IMR-90 (cell line): ENCODE measurements at regions not wholly inside any gene's neighbourhood (a gene's known extent, or its start where the extent isn't known, plus 50 kb on each side); places are given as distances from the start of the nearest gene placed in this dataset.

Experiments used
- ATAC-seq: fragments of 200-7000 bp; cut with Tn5 transposase; 2 replicates; pipeline ENCODE4 v1.9.1; 2020; ENCODE audit warnings: low read depth, mild to moderate bottlenecking, moderate library complexity
- BruUV-seq: library from RNA; stranded (reverse); fragments of 400-500 nt; replicated peaks from 2 replicates; lab custom pipeline; 2021; lab: Mats Ljungman, UMichigan
- CTCF ChIA-PET: fragments of 300-600 bp; formaldehyde crosslinking; extraction: SDS; loops from one replicate; lab custom pipeline; 2021; ENCODE audit warnings: antibody characterized with exemption; lab: Yijun Ruan, JAX
- POLR2A ChIA-PET: fragments of 300-600 bp; sonication (Branson Sonifier 250); formaldehyde crosslinking; loops from one replicate; lab custom pipeline; 2022; ENCODE audit warnings: antibody characterized with exemption; ENCODE audit not compliant: unreplicated experiment; lab: Charles Lee
- DNase-seq: peaks from one replicate; pipeline ENCODE4 v3.0.0; 2013
- H2AFZ ChIP-seq: replicated peaks from 2 replicates; pipeline ENCODE3; 2013; ENCODE audit warnings: low read length, mild to moderate bottlenecking; ENCODE audit not compliant: poor library complexity
- H2AK5ac ChIP-seq: 2 replicates; pipeline ENCODE4 v1.6.1; 2013; ENCODE audit warnings: low read depth, low read length, inconsistent platforms
- H2AK9ac ChIP-seq: replicated peaks from 2 replicates; pipeline ENCODE3; 2013; ENCODE audit warnings: mild to moderate bottlenecking, low read depth, low read length, moderate library complexity; ENCODE audit not compliant: poor library complexity
- H2BK120ac ChIP-seq: 2 replicates; pipeline ENCODE4 v1.6.1; 2013; ENCODE audit warnings: low read depth, low read length, inconsistent platforms
- H2BK15ac ChIP-seq: 3 replicates; pipeline ENCODE4 v1.6.1; 2013; ENCODE audit warnings: low read depth, low read length, inconsistent platforms
- H2BK20ac ChIP-seq: 2 replicates; pipeline ENCODE4 v1.6.1; 2013; ENCODE audit warnings: low read depth, mild to moderate bottlenecking, inconsistent platforms, low read length, moderate library complexity
- H2BK5ac ChIP-seq: 2 replicates; pipeline ENCODE4 v1.6.1; 2013; ENCODE audit warnings: mild to moderate bottlenecking, low read depth, low read length, inconsistent platforms; ENCODE audit not compliant: poor library complexity, severe bottlenecking
- H3K14ac ChIP-seq: replicated peaks from 2 replicates; pipeline ENCODE4 v1.6.1; 2013; ENCODE audit warnings: low read depth, low read length, inconsistent platforms
- H3K18ac ChIP-seq: 2 replicates; pipeline ENCODE4 v1.6.1; 2013; ENCODE audit warnings: low read depth, low read length, control low read depth
- H3K23ac ChIP-seq: 2 replicates; pipeline ENCODE4 v1.6.1; 2013; ENCODE audit warnings: low read depth, low read length, inconsistent platforms
- H3K27ac ChIP-seq: 2 replicates; pipeline ENCODE4 v1.5.1; 2013; ENCODE audit warnings: mild to moderate bottlenecking, control low read depth, low read length; ENCODE audit not compliant: insufficient read depth
- H3K27me3 ChIP-seq: 2 replicates; pipeline ENCODE4 v1.6.1; 2013; ENCODE audit warnings: low read length; ENCODE audit not compliant: control insufficient read depth, insufficient read depth
- H3K36me3 ChIP-seq: 2 replicates; pipeline ENCODE4 v1.6.1; 2013; ENCODE audit warnings: low read length, mixed read lengths; ENCODE audit not compliant: control insufficient read depth, insufficient read depth
- H3K4ac ChIP-seq: 2 replicates; pipeline ENCODE4 v1.6.1; 2013; ENCODE audit warnings: low read depth, low read length, inconsistent platforms
- H3K4me1 ChIP-seq: 2 replicates; pipeline ENCODE4 v1.6.1; 2013; ENCODE audit warnings: low read length, mixed read lengths; ENCODE audit not compliant: control insufficient read depth, insufficient read depth
- H3K4me2 ChIP-seq: 2 replicates; pipeline ENCODE4 v1.6.1; 2013; ENCODE audit warnings: low read depth, mild to moderate bottlenecking, control low read depth, low read length, moderate library complexity
- H3K4me3 ChIP-seq: 2 replicates; pipeline ENCODE4 v1.5.1; 2013; ENCODE audit warnings: low read depth, mild to moderate bottlenecking, control low read depth, low read length, moderate library complexity; ENCODE audit not compliant: insufficient read depth
- H3K56ac ChIP-seq: 2 replicates; pipeline ENCODE4 v1.6.1; 2013; ENCODE audit warnings: low read length, inconsistent platforms; ENCODE audit not compliant: insufficient read depth; ENCODE audit errors: extremely low read depth
- H3K79me1 ChIP-seq, 2 experiments: 2 replicates each; pipeline ENCODE4 v1.6.1; 2013; ENCODE audit warnings: low read length in 2 of 2, inconsistent platforms in 1 of 2, low read depth in 1 of 2
- H3K9ac ChIP-seq: 2 replicates; pipeline ENCODE4 v1.6.1; 2013; ENCODE audit warnings: low read depth, low read length, control low read depth
- H3K9me1 ChIP-seq: 2 replicates; pipeline ENCODE4 v1.6.1; 2013; ENCODE audit warnings: low read length, inconsistent platforms; ENCODE audit not compliant: insufficient read depth
- H3K9me3 ChIP-seq: 2 replicates; pipeline ENCODE4 v1.6.1; 2013; ENCODE audit warnings: low read length; ENCODE audit not compliant: control insufficient read depth, insufficient read depth
- H4K20me1 ChIP-seq: 2 replicates; pipeline ENCODE4 v1.6.1; 2013; ENCODE audit warnings: low read length, inconsistent platforms; ENCODE audit not compliant: insufficient read depth
- H4K5ac ChIP-seq: 2 replicates; pipeline ENCODE4 v1.6.1; 2013; ENCODE audit warnings: mild to moderate bottlenecking, low read depth, low read length, control low read depth
- H4K8ac ChIP-seq, 2 experiments: 2 replicates each; pipeline ENCODE4 v1.6.1; 2013; ENCODE audit warnings: low read depth in 2 of 2, low read length in 2 of 2, control low read depth in 1 of 2, inconsistent platforms in 1 of 2
- H4K91ac ChIP-seq: 2 replicates; pipeline ENCODE4 v1.6.1; 2013; ENCODE audit warnings: low read depth, low read length, inconsistent platforms; ENCODE audit not compliant: insufficient read depth
- BHLHE40 ChIP-seq: fragments of 150-350 bp; IDR thresholded peaks from 2 replicates; pipeline ENCODE4 v1.6.1; 2016; ENCODE audit warnings: mild to moderate bottlenecking, low read depth, low read length
- CEBPB ChIP-seq: IDR thresholded peaks from 2 replicates; pipeline ENCODE4 v1.6.1; 2012; ENCODE audit warnings: low read depth, low read length, improper control_type of control experiment
- CHD1 ChIP-seq: IDR thresholded peaks from 2 replicates; pipeline ENCODE4 v1.6.1; 2012; ENCODE audit warnings: low read depth, low read length, improper control_type of control experiment
- FOS ChIP-seq: fragments of 150-350 bp; IDR thresholded peaks from 2 replicates; pipeline ENCODE4 v1.6.1; 2016; ENCODE audit warnings: low read depth, low read length
- MAFK ChIP-seq: IDR thresholded peaks from 2 replicates; pipeline ENCODE4 v1.6.1; 2012; ENCODE audit warnings: low read depth, low read length, improper control_type of control experiment
- MAZ ChIP-seq: IDR thresholded peaks from 2 replicates; pipeline ENCODE4 v1.6.1; 2012; ENCODE audit warnings: low read depth, mild to moderate bottlenecking, low read length, improper control_type of control experiment, moderate library complexity, borderline replicate concordance
- MXI1 ChIP-seq: IDR thresholded peaks from 2 replicates; pipeline ENCODE4 v1.6.1; 2012; ENCODE audit warnings: low read depth, mild to moderate bottlenecking, low read length, moderate library complexity, borderline replicate concordance
- NFE2L2 ChIP-seq: fragments of 150-350 bp; IDR thresholded peaks from 2 replicates; pipeline ENCODE4 v1.6.1; 2016; ENCODE audit warnings: low read depth, mild to moderate bottlenecking, low read length
- POLR2A ChIP-seq: IDR thresholded peaks from 2 replicates; pipeline ENCODE4 v1.6.1; 2012; ENCODE audit warnings: mild to moderate bottlenecking, low read depth, low read length
- RAD21 ChIP-seq: IDR thresholded peaks from 2 replicates; pipeline ENCODE4 v1.6.1; 2012; ENCODE audit warnings: low read length, improper control_type of control experiment
- RCOR1 ChIP-seq: IDR thresholded peaks from 2 replicates; pipeline ENCODE4 v1.6.1; 2012; ENCODE audit warnings: mild to moderate bottlenecking, low read length, improper control_type of control experiment; ENCODE audit not compliant: insufficient replicate concordance
- RFX5 ChIP-seq: IDR thresholded peaks from 2 replicates; pipeline ENCODE4 v1.8.0; 2012; ENCODE audit warnings: low read depth, mild to moderate bottlenecking, low read length, moderate library complexity
- SMC3 ChIP-seq: fragments of 150-350 bp; IDR thresholded peaks from 2 replicates; pipeline ENCODE4 v1.6.1; 2016; ENCODE audit warnings: low read depth, mild to moderate bottlenecking, antibody characterized with exemption, low read length, moderate library complexity
- WGBS, 2 experiments: methylation state at CpG; one replicate each; pipeline versions ENCODE4 v1.1.5 to v1.1.7; 2013; ENCODE audit warnings: missing lambda C conversion rate in 2 of 2; ENCODE audit not compliant: insufficient read length in 1 of 2; ENCODE audit errors: extremely low coverage in 2 of 2; 5-methylcytosine and 5-hydroxymethylcytosine counted together
- dilution Hi-C: fragments of 300-500 bp; cut with HindIII; formaldehyde crosslinking; loops from one replicate; pipeline ENCODE4 v1.14.3; 2018; ENCODE audit warnings: low sequenced_read_pairs; ENCODE audit not compliant: unreplicated experiment
- in situ Hi-C: fragments of 300-500 bp; cut with MboI; formaldehyde crosslinking; loops from 3 replicates; pipeline ENCODE4 v1.14.3; 2019; ENCODE audit warnings: low sequenced_read_pairs, inconsistent platforms, mixed read lengths
- intact Hi-C: fragments of 100-400 bp; cut with micrococcal nuclease; formaldehyde crosslinking; loops from 2 replicates; pipeline ENCODE4 v1.10.0; 2022
- TF ChIP-seq, protein P1 (sequence below): fragments of 150-350 bp; IDR thresholded peaks from 2 replicates; pipeline ENCODE4 v1.6.1; 2017; ENCODE audit warnings: mild to moderate bottlenecking, antibody characterized with exemption, low read length, low read depth
- TF ChIP-seq, protein P2 (sequence below): conservative IDR thresholded peaks from 2 replicates; pipeline ENCODE4 v1.5.1; 2012; ENCODE audit warnings: mild to moderate bottlenecking, low read depth, low read length, improper control_type of control experiment
- TF ChIP-seq, protein P3 (sequence below): fragments of 150-350 bp; IDR thresholded peaks from 2 replicates; pipeline ENCODE4 v1.6.1; 2016; ENCODE audit warnings: low read depth, mild to moderate bottlenecking, low read length, moderate library complexity, borderline replicate concordance

DNA sequence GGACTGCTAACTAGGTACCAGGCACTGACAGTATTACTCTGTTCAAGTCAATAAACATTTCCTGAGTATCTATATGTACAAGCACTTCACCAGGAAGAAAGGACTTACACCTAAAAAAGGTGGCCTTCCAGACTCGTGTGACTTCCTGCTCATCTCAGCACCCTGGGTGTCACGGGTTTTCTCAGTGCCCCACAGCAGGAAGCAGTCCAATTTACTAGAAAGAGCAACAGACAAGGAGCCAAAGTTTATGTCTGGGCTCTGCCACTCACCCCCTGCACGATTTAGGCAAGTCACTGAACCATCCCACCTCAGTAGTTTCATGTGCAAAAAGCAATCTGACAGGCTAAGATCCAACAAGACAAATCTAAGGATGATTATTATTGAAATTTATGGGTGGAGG, 92.4 kb downstream of the TMEM215 start:
- H4K8ac ChIP-seq: no peak overlapping the region
- H3K18ac ChIP-seq: no peak overlapping the region
- in situ Hi-C loops: no loop called here
- H3K4me3 ChIP-seq: no peak overlapping the region
- H2AK9ac ChIP-seq: no peak overlapping the region
- no peaks in the 10 kb centered on the region for H3K4me1 ChIP-seq
- no peak overlapping the region for H2BK5ac ChIP-seq
- TF ChIP-seq BHLHE40 (no peak), RFX5 (no peak), CHD1 (no peak), MAFK (no peak), RAD21 (no peak), SMC3 (no peak), MXI1 (no peak), FOS (no peak), RCOR1 (no peak), MAZ (no peak), NFE2L2 (no peak), POLR2A (no peak), CEBPB (no peak)
- TF ChIP-seq, protein P1, sequence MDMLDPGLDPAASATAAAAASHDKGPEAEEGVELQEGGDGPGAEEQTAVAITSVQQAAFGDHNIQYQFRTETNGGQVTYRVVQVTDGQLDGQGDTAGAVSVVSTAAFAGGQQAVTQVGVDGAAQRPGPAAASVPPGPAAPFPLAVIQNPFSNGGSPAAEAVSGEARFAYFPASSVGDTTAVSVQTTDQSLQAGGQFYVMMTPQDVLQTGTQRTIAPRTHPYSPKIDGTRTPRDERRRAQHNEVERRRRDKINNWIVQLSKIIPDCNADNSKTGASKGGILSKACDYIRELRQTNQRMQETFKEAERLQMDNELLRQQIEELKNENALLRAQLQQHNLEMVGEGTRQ: no peak
- TF ChIP-seq, protein P2, sequence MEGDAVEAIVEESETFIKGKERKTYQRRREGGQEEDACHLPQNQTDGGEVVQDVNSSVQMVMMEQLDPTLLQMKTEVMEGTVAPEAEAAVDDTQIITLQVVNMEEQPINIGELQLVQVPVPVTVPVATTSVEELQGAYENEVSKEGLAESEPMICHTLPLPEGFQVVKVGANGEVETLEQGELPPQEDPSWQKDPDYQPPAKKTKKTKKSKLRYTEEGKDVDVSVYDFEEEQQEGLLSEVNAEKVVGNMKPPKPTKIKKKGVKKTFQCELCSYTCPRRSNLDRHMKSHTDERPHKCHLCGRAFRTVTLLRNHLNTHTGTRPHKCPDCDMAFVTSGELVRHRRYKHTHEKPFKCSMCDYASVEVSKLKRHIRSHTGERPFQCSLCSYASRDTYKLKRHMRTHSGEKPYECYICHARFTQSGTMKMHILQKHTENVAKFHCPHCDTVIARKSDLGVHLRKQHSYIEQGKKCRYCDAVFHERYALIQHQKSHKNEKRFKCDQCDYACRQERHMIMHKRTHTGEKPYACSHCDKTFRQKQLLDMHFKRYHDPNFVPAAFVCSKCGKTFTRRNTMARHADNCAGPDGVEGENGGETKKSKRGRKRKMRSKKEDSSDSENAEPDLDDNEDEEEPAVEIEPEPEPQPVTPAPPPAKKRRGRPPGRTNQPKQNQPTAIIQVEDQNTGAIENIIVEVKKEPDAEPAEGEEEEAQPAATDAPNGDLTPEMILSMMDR: no peak
- TF ChIP-seq, protein P3, sequence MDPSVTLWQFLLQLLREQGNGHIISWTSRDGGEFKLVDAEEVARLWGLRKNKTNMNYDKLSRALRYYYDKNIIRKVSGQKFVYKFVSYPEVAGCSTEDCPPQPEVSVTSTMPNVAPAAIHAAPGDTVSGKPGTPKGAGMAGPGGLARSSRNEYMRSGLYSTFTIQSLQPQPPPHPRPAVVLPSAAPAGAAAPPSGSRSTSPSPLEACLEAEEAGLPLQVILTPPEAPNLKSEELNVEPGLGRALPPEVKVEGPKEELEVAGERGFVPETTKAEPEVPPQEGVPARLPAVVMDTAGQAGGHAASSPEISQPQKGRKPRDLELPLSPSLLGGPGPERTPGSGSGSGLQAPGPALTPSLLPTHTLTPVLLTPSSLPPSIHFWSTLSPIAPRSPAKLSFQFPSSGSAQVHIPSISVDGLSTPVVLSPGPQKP: no peak
- intact Hi-C loops: no loop called here
- WGBS, 2 experiments: 18% methylated on average over 2 of the region's 3 CpGs; no CpG with 5 or more reads in 1 of the 2 experiments
- H3K36me3 ChIP-seq: no peaks in the 10 kb centered on the region
- H2BK120ac ChIP-seq: no peak overlapping the region
- H3K14ac ChIP-seq: no peak overlapping the region
- no peak overlapping the region for H3K27ac ChIP-seq
- no peaks in the 10 kb centered on the region for H3K79me1 ChIP-seq
- no peaks in the 10 kb centered on the region for H3K9me1 ChIP-seq
- no peak overlapping the region for H3K4ac ChIP-seq
- H2BK20ac ChIP-seq: no peak overlapping the region
- dilution Hi-C loops: no loop called here
- no peak overlapping the region for H3K4me2 ChIP-seq
- H3K9ac ChIP-seq: no peak overlapping the region
- no peaks in the 10 kb centered on the region for H4K20me1 ChIP-seq
- DNase-seq: no peak
- H3K27me3 ChIP-seq: no peaks in the 10 kb centered on the region
- peak overlapping the region; percentile 23 for H2AFZ ChIP-seq
- no peak for ATAC-seq
- no peak overlapping the region for H3K23ac ChIP-seq
- no peak overlapping the region for H2AK5ac ChIP-seq
- H4K91ac ChIP-seq: no peak overlapping the region
- BruUV-seq: no TSS peak
- H4K5ac ChIP-seq: no peak overlapping the region
- ChIA-PET CTCF (no interaction called here), POLR2A (no interaction called here)
- no peak overlapping the region for H3K56ac ChIP-seq
- H3K9me3 ChIP-seq: no peaks in the 10 kb centered on the region
- no peak overlapping the region for H2BK15ac ChIP-seq
